Liver (tissue), 8 donors: ENCODE measurements at regions not wholly inside any gene's neighbourhood (a gene's known extent, or its start where the extent isn't known, plus 50 kb on each side); places are given as distances from the start of the nearest gene placed in this dataset.

Experiments
- DNase-seq: peaks from one replicate; pipeline ENCODE4 v3.0.0-alpha.2; 2017; ENCODE audit warnings: low spot score
- H3K27ac ChIP-seq, 2 donors: one replicate each; pipeline ENCODE4 v1.7.0; 2013; ENCODE audit warnings: inconsistent platforms in 2 of 2, low read length in 2 of 2, control low read depth in 1 of 2, low read depth in 1 of 2, mild to moderate bottlenecking in 1 of 2
- H3K27me3 ChIP-seq, 4 donors: one replicate each; pipeline versions ENCODE4 v1.6.1 to v1.7.0; 2013; ENCODE audit warnings: low read length in 3 of 4, inconsistent platforms in 1 of 4, mild to moderate bottlenecking in 1 of 4, moderate library complexity in 1 of 4; ENCODE audit not compliant: control insufficient read depth in 4 of 4, insufficient read depth in 4 of 4
- H3K36me3 ChIP-seq, 4 donors: one replicate each; pipeline versions ENCODE4 v1.6.1 to v1.7.0; 2013; ENCODE audit warnings: low read length in 3 of 4, mild to moderate bottlenecking in 3 of 4, low read depth in 1 of 4, moderate library complexity in 1 of 4; ENCODE audit not compliant: control insufficient read depth in 4 of 4, insufficient read depth in 3 of 4
- H3K4me1 ChIP-seq, 4 donors: one replicate each; pipeline versions ENCODE4 v1.6.1 to v1.7.0; 2013; ENCODE audit warnings: low read length in 3 of 4, mild to moderate bottlenecking in 3 of 4, moderate library complexity in 1 of 4; ENCODE audit not compliant: control insufficient read depth in 4 of 4, insufficient read depth in 4 of 4
- H3K4me3 ChIP-seq, 3 donors: one replicate each; pipeline versions ENCODE4 v1.6.1 to v1.7.0; 2013; ENCODE audit warnings: low read length in 3 of 3, control low read depth in 1 of 3, low read depth in 1 of 3, mild to moderate bottlenecking in 1 of 3
- H3K9ac ChIP-seq, 2 donors: one replicate each; pipeline ENCODE4 v1.7.0; 2013; ENCODE audit warnings: low read length in 2 of 2, mild to moderate bottlenecking in 2 of 2, moderate library complexity in 2 of 2, control low read depth in 1 of 2, low read depth in 1 of 2
- H3K9me3 ChIP-seq, 4 donors: one replicate each; pipeline versions ENCODE4 v1.6.1 to v1.7.0; 2013; ENCODE audit warnings: low read length in 3 of 4; ENCODE audit not compliant: control insufficient read depth in 4 of 4
- ATF3 ChIP-seq: IDR thresholded peaks from 2 replicates; pipeline ENCODE4 v1.6.1; 2016; ENCODE audit warnings: antibody characterized with exemption
- CTCF ChIP-seq: fragments of 150-350 bp; IDR thresholded peaks from 2 replicates; pipeline ENCODE4 v1.5.1; 2017; ENCODE audit warnings: improper control_type of control experiment, low read depth, low read length; ENCODE audit not compliant: missing input control
- EGR1 ChIP-seq, 2 donors: IDR thresholded peaks; 2 replicates each; pipeline ENCODE4 v1.6.1; 2016 to 2018; ENCODE audit warnings: antibody characterized with exemption in 2 of 2, low read depth in 2 of 2
- FOXA1 ChIP-seq: IDR thresholded peaks from 2 replicates; pipeline ENCODE4 v1.6.1; 2016; ENCODE audit warnings: antibody characterized with exemption
- FOXA2 ChIP-seq: IDR thresholded peaks from 2 replicates; pipeline ENCODE4 v1.6.1; 2016; ENCODE audit warnings: antibody characterized with exemption
- GABPA ChIP-seq, 2 donors: IDR thresholded peaks in 1 of 2; conservative IDR thresholded peaks in 1 of 2; 2 replicates each; pipeline ENCODE4 v1.6.1; 2016; ENCODE audit warnings: antibody characterized with exemption in 2 of 2, mild to moderate bottlenecking in 1 of 2, moderate library complexity in 1 of 2
- HNF4A ChIP-seq, 2 donors: conservative IDR thresholded peaks; 2 replicates each; pipeline ENCODE4 v1.6.1; 2016; ENCODE audit warnings: antibody characterized with exemption in 2 of 2, mild to moderate bottlenecking in 2 of 2
- HNF4G ChIP-seq: IDR thresholded peaks from 2 replicates; pipeline ENCODE4 v1.6.1; 2016; ENCODE audit warnings: antibody characterized with exemption
- JUND ChIP-seq, 2 donors: IDR thresholded peaks; 2 replicates each; pipeline ENCODE4 v1.6.1; 2016; ENCODE audit warnings: antibody characterized with exemption in 2 of 2
- MAX ChIP-seq: IDR thresholded peaks from 2 replicates; pipeline ENCODE4 v1.6.1; 2016; ENCODE audit warnings: antibody characterized with exemption
- NR2F2 ChIP-seq: IDR thresholded peaks from 2 replicates; pipeline ENCODE4 v1.6.1; 2016; ENCODE audit warnings: antibody characterized with exemption
- RAD21 ChIP-seq, 2 donors: IDR thresholded peaks; 2 replicates each; pipeline ENCODE4 v1.6.1; 2016; ENCODE audit warnings: antibody characterized with exemption in 2 of 2, mild to moderate bottlenecking in 2 of 2
- REST ChIP-seq: IDR thresholded peaks from 2 replicates; pipeline ENCODE4 v1.6.1; 2016; ENCODE audit warnings: antibody characterized with exemption, mild to moderate bottlenecking
- RXRA ChIP-seq, 2 donors: IDR thresholded peaks; 2 replicates each; pipeline ENCODE4 v1.6.1; 2017 to 2018; ENCODE audit warnings: antibody characterized with exemption in 2 of 2, mild to moderate bottlenecking in 1 of 2
- SP1 ChIP-seq: IDR thresholded peaks from 2 replicates; pipeline ENCODE4 v1.6.1; 2018; ENCODE audit warnings: antibody characterized with exemption, mild to moderate bottlenecking
- TAF1 ChIP-seq: conservative IDR thresholded peaks from 2 replicates; pipeline ENCODE4 v1.6.1; 2016; ENCODE audit warnings: antibody characterized with exemption, mild to moderate bottlenecking
- YY1 ChIP-seq: IDR thresholded peaks from 2 replicates; pipeline ENCODE4 v1.6.1; 2016; ENCODE audit warnings: antibody characterized with exemption, mild to moderate bottlenecking
- ZBTB33 ChIP-seq: IDR thresholded peaks from 2 replicates; pipeline ENCODE4 v1.6.1; 2016; ENCODE audit warnings: antibody characterized with exemption
- WGBS: extraction: QIAGEN DNeasy Blood & Tissue Kit; methylation state at CpG from one replicate; pipeline ENCODE4 v1.1.7; 2013; 5-methylcytosine and 5-hydroxymethylcytosine counted together
- donor health status: healthy.
- donor health status: healthy.
- donor health status: healthy.
- donor health status: healthy.
- donor health status: healthy.

GRCh38 chr11:104654181-104654813, 244.0 kb downstream of the CASP12 start:
- no peaks in the 10 kb centered on the region for H3K4me1 ChIP-seq
- no peaks in the 10 kb centered on the region for H3K36me3 ChIP-seq
- DNase-seq, result no peak
- 87% methylated on average over 1 of the region's 1 CpG for WGBS
- no peak for TF ChIP-seq EGR1 (IDR thresholded peaks at IDR 0.05; ENCODE audit: low read depth in 2 of 2)
- TF ChIP-seq RAD21 (IDR thresholded peaks at IDR 0.05), result no peak
- TF ChIP-seq YY1, result no peak
- no peak for TF ChIP-seq MAX
- TF ChIP-seq FOXA2, result no peak
- no peak for TF ChIP-seq HNF4A (conservative IDR thresholded peaks at IDR 0.05)
- no peak for TF ChIP-seq JUND (IDR thresholded peaks at IDR 0.05)
- no peak for TF ChIP-seq GABPA (IDR thresholded peaks at IDR 0.05 in 1 of 2, conservative IDR thresholded peaks at IDR 0.05 in 1 of 2)
- TF ChIP-seq RXRA (IDR thresholded peaks at IDR 0.05), result no peak
- no peak for TF ChIP-seq SP1
- TF ChIP-seq FOXA1, result no peak
- no peak for TF ChIP-seq HNF4G
- no peak for TF ChIP-seq REST
- TF ChIP-seq NR2F2, result no peak
- no peak for TF ChIP-seq CTCF
- no peak for TF ChIP-seq TAF1
- H3K27me3 ChIP-seq, result no peaks in the 10 kb centered on the region
- H3K9me3 ChIP-seq, result no peaks in the 10 kb centered on the region
- no peak overlapping the region for H3K9ac ChIP-seq
- H3K4me3 ChIP-seq, result no peak overlapping the region
- no peak overlapping the region for H3K27ac ChIP-seq

- DNase-seq, result no peak
- Histone ChIP-seq H3K9me3 (no peaks in the 10 kb centered on the region), H3K27me3 (no peaks in the 10 kb centered on the region), H3K4me3 (no peak overlapping the region), H3K27ac (no peak overlapping the region), H3K36me3 (no peaks in the 10 kb centered on the region), H3K4me1 (no peaks in the 10 kb centered on the region), H3K9ac (no peak overlapping the region)
- TF ChIP-seq ATF3 (no peak), FOXA2 (no peak), MAX (no peak), YY1 (no peak), REST (no peak), HNF4G (no peak), GABPA (IDR thresholded peaks at IDR 0.05 in 1 of 2, conservative IDR thresholded peaks at IDR 0.05 in 1 of 2) (no peak), SP1 (no peak), ZBTB33 (no peak), FOXA1 (no peak), NR2F2 (no peak), HNF4A (conservative IDR thresholded peaks at IDR 0.05) (no peak), RXRA (IDR thresholded peaks at IDR 0.05) (no peak), RAD21 (IDR thresholded peaks at IDR 0.05) (no peak), JUND (IDR thresholded peaks at IDR 0.05) (no peak)
- WGBS, result 35% methylated on average over 5 of the region's 5 CpGs
These were observed 244.9 kb downstream of the CASP12 start for GRCh38 chr11:104653407-104653806.
